MM.1S (cell line): ENCODE measurements at regions not wholly inside any gene's neighbourhood (a gene's known extent, or its start where the extent isn't known, plus 50 kb on each side); places are given as distances from the start of the nearest gene placed in this dataset.

ENCODE experiments used
- DNase-seq: peaks from one replicate; pipeline ENCODE4 v3.0.0-alpha.2; 2015
- H2AFZ ChIP-seq: fragments of 300-600 bp; sonication (generic); 2 replicates; pipeline ENCODE4 v1.6.0; 2016; ENCODE audit warnings: antibody characterized with exemption, low read length
- H3F3A ChIP-seq: fragments of 300-600 bp; sonication (generic); 2 replicates; pipeline ENCODE4 v1.6.1; 2016; ENCODE audit warnings: mild to moderate bottlenecking, antibody characterized with exemption, low read length, moderate library complexity, mixed read lengths; ENCODE audit not compliant: insufficient read depth
- H3K27ac ChIP-seq: fragments of 300-600 bp; sonication (generic); 2 replicates; pipeline ENCODE4 v1.5.1; 2016; ENCODE audit warnings: mild to moderate bottlenecking, low read length
- H3K27me3 ChIP-seq: fragments of 300-600 bp; sonication (generic); replicated peaks from 2 replicates; pipeline ENCODE4 v1.6.0; 2016; ENCODE audit warnings: low read length; ENCODE audit not compliant: insufficient read depth
- H3K36me3 ChIP-seq: fragments of 300-600 bp; sonication (generic); replicated peaks from 2 replicates; pipeline ENCODE4 v1.6.1; 2016; ENCODE audit warnings: mild to moderate bottlenecking, low read length, mixed read lengths; ENCODE audit not compliant: insufficient read depth
- H3K4me1 ChIP-seq: fragments of 300-600 bp; sonication (generic); 2 replicates; pipeline ENCODE4 v1.6.1; 2016; ENCODE audit warnings: low read length, mixed read lengths
- H3K4me2 ChIP-seq: fragments of 300-600 bp; sonication (generic); 2 replicates; pipeline ENCODE4 v1.6.0; 2016; ENCODE audit warnings: low read depth, low read length
- H3K4me3 ChIP-seq: fragments of 300-600 bp; sonication (generic); 2 replicates; pipeline ENCODE4 v1.5.1; 2016; ENCODE audit warnings: low read length, mixed read lengths
- H3K79me2 ChIP-seq: fragments of 300-600 bp; sonication (generic); 2 replicates; pipeline ENCODE4 v1.6.1; 2016; ENCODE audit warnings: mixed run types, low read length, mixed read lengths
- H3K9ac ChIP-seq: fragments of 300-600 bp; sonication (generic); 2 replicates; pipeline ENCODE4 v1.6.1; 2016; ENCODE audit warnings: low read length, mixed read lengths
- H3K9me2 ChIP-seq: fragments of 300-600 bp; sonication (generic); replicated peaks from 2 replicates; pipeline ENCODE4 v1.6.1; 2016; ENCODE audit warnings: mild to moderate bottlenecking, low read length, mixed read lengths; ENCODE audit not compliant: insufficient read depth
- H3K9me3 ChIP-seq: fragments of 300-600 bp; sonication (generic); replicated peaks from 2 replicates; pipeline ENCODE4 v1.6.1; 2016; ENCODE audit warnings: mild to moderate bottlenecking, low read length, mixed read lengths; ENCODE audit not compliant: insufficient read depth
- H4K20me1 ChIP-seq: fragments of 300-600 bp; sonication (generic); 2 replicates; pipeline ENCODE4 v1.6.1; 2016; ENCODE audit warnings: mild to moderate bottlenecking, low read length, moderate library complexity, mixed read lengths; ENCODE audit not compliant: insufficient read depth
- CTCF ChIP-seq: fragments of 300-600 bp; sonication (generic); IDR thresholded peaks from 2 replicates; pipeline ENCODE4 v1.5.1; 2016; ENCODE audit warnings: antibody characterized with exemption, low read length, mixed read lengths
- EZH2 ChIP-seq: fragments of 300-600 bp; sonication (generic); optimal IDR thresholded peaks from 2 replicates; pipeline ENCODE3; 2017; ENCODE audit warnings: low read depth, mild to moderate bottlenecking, antibody characterized with exemption, low read length, mixed read lengths
- EZH2phosphoT487 ChIP-seq: fragments of 300-600 bp; sonication (generic); IDR thresholded peaks from 2 replicates; pipeline ENCODE4 v1.6.1; 2018; ENCODE audit warnings: antibody characterized with exemption, low read length

DNA sequence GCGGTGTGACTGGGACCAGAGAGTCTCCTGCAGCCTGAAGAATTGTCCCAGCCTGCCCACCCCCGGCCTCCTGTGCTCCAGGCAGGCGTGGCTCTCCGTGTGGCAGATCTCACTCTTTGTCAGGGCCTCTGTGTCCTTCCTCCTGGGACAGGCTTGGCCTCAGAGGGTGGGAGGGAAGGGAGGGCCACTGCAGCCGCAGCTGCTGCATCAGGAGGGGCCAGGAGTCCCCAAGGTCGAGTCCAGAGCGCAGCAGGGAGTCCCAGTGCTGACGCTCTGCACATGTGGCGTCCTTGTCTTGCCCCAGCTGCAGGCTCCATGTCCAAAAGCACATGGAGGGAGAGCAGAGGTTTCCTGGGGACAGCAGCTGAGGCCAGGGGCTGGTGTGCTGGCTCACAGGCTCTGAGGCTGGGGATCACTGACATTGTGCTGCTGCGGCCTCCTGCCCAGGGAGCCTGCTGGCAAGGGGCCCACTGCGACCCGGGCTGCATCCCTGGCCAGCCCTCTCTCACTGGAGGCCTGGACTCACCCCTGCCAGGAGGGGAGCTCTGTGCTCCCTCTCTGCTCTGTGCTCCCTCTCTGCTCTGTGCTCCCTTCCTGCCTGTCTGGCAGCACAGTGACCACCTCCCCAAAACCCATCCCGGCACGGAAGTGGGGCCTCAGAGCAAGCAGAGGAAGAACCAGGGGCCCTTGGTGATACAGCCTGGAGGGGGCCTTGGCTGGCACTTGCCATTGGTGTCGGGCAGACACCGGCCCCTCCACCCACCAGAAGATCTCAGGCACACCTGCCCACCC, 114.6 kb upstream of the RET start:
- Histone ChIP-seq H3F3A (no peaks in the 10 kb centered on the region), H3K79me2 (no peaks in the 10 kb centered on the region), H3K4me2 (no peak overlapping the region), H4K20me1 (no peaks in the 10 kb centered on the region), H3K4me1 (no peaks in the 10 kb centered on the region), H3K9me2 (no peaks in the 10 kb centered on the region), H3K9ac (no peak overlapping the region), H3K27me3 (no peaks in the 10 kb centered on the region), H3K4me3 (no peak overlapping the region), H3K27ac (no peak overlapping the region), H3K9me3 (no peaks in the 10 kb centered on the region), H3K36me3 (no peaks in the 10 kb centered on the region), H2AFZ (no peak overlapping the region)
- DNase-seq = no peak
- TF ChIP-seq EZH2phosphoT487 = no peak
- TF ChIP-seq EZH2 = no peak
- TF ChIP-seq CTCF = no peak

GRCh38 chr10:42962902-42963231, 114.0 kb upstream of the RET start:
- H2AFZ ChIP-seq = no peak overlapping the region
- H3K36me3 ChIP-seq = no peaks in the 10 kb centered on the region
- H3K27ac ChIP-seq = no peak overlapping the region
- TF ChIP-seq EZH2 (no peak), CTCF (no peak), EZH2phosphoT487 (no peak)
- H3K9ac ChIP-seq = no peak overlapping the region
- no peaks in the 10 kb centered on the region for H3K9me2 ChIP-seq
- H3K4me1 ChIP-seq = no peaks in the 10 kb centered on the region
- H3K27me3 ChIP-seq = no peaks in the 10 kb centered on the region
- H3K4me3 ChIP-seq = no peak overlapping the region
- no peaks in the 10 kb centered on the region for H3K79me2 ChIP-seq
- no peak for DNase-seq
- H3K9me3 ChIP-seq = no peaks in the 10 kb centered on the region
- H3K4me2 ChIP-seq = no peak overlapping the region
- H3F3A ChIP-seq = no peaks in the 10 kb centered on the region
- H4K20me1 ChIP-seq = no peaks in the 10 kb centered on the region

GRCh38 chr10:42963312-42963711, 113.6 kb upstream of the RET start:
- no peaks in the 10 kb centered on the region for H3K9me3 ChIP-seq

More at GRCh38 chr10:42963312-42963711, 113.6 kb upstream of the RET start:
- Histone ChIP-seq H3K4me1 (no peaks in the 10 kb centered on the region), H3K27ac (no peak overlapping the region), H3K4me2 (no peak overlapping the region), H3K79me2 (no peaks in the 10 kb centered on the region), H3K27me3 (no peaks in the 10 kb centered on the region), H3K9me2 (no peaks in the 10 kb centered on the region), H4K20me1 (no peaks in the 10 kb centered on the region), H3K36me3 (no peaks in the 10 kb centered on the region), H3F3A (no peaks in the 10 kb centered on the region), H3K9ac (no peak overlapping the region), H2AFZ (no peak overlapping the region), H3K4me3 (no peak overlapping the region)
- TF ChIP-seq EZH2phosphoT487 = no peak
- no peak for TF ChIP-seq CTCF
- no peak for TF ChIP-seq EZH2
- no peak for DNase-seq
